Activated T-helper 1 cell treated with Interleukin-2 at 50 U/mL for 16 hours (primary cell): ENCODE measurements at regions not wholly inside any gene's neighbourhood (a gene's known extent, or its start where the extent isn't known, plus 50 kb on each side); places are given as distances from the start of the nearest gene placed in this dataset.
"Not testable (repeated sequence)": the region's sequence is repeated elsewhere in the genome, so short reads cannot be mapped to it uniquely, and the experiment has no call there.

ENCODE experiments used
- DNase-seq: peaks from one replicate; pipeline ENCODE4 v3.0.0-alpha.2; 2020; ENCODE audit warnings: low read depth

- no peak for DNase-seq
Observed at GRCh38 chrX:124238268-124238667, 94.2 kb upstream of the TEX13D start.

- DNase-seq: no peak
Observed at GRCh38 chrX:124239324-124239723, 93.1 kb upstream of the TEX13D start.

- DNase-seq: no peak
Observed at GRCh38 chrX:124239911-124240310, 92.5 kb upstream of the TEX13D start.

- DNase-seq: no peak
Observed at GRCh38 chrX:124240422-124240821, 92.0 kb upstream of the TEX13D start.

- no peak for DNase-seq
Observed at GRCh38 chrX:124242131-124242530, 90.3 kb upstream of the TEX13D start.

GRCh38 chrX:124249345-124249744, 83.1 kb upstream of the TEX13D start:
- DNase-seq: no peak

GRCh38 chrX:124250835-124251437, 81.5 kb upstream of the TEX13D start:
- no peak for DNase-seq

- DNase-seq: no peak
Observed at GRCh38 chrX:124254611-124255010, 77.8 kb upstream of the TEX13D start.

- no peak for DNase-seq
Observed at GRCh38 chrX:124256216-124256615, 76.2 kb upstream of the TEX13D start.

- no peak for DNase-seq
Observed at GRCh38 chrX:124256629-124257380, 75.7 kb upstream of the TEX13D start.

- DNase-seq: no peak
Observed at GRCh38 chrX:124257924-124258702, 74.3 kb upstream of the TEX13D start.

GRCh38 chrX:124260845-124261244, 71.6 kb upstream of the TEX13D start:
- DNase-seq: no peak

GRCh38 chrX:124263743-124264142, 68.7 kb upstream of the TEX13D start:
- DNase-seq: no peak

GRCh38 chrX:124268099-124268498, 64.4 kb upstream of the TEX13D start:
- no peak for DNase-seq

GRCh38 chrX:124269881-124270280, 62.6 kb upstream of the TEX13D start:
- DNase-seq: no peak

GRCh38 chrX:124271599-124271998, 60.9 kb upstream of the TEX13D start:
- not testable (repeated sequence) for DNase-seq

GRCh38 chrX:124272370-124272982, 60.0 kb upstream of the TEX13D start:
- no peak for DNase-seq

- no peak for DNase-seq
Observed at GRCh38 chrX:124274438-124275181, 57.9 kb upstream of the TEX13D start.

- DNase-seq: no peak
Observed at GRCh38 chrX:124275182-124275894, 57.1 kb upstream of the TEX13D start.

GRCh38 chrX:124280294-124280902, 52.1 kb upstream of the TEX13D start:
- no peak for DNase-seq

GRCh38 chrX:124282580-124282979, 49.9 kb upstream of the TEX13D start:
- no peak for DNase-seq
